Posterior vena cava (tissue), 2 donors: ENCODE measurements at regions not wholly inside any gene's neighbourhood (a gene's known extent, or its start where the extent isn't known, plus 50 kb on each side); places are given as distances from the start of the nearest gene placed in this dataset.
"Not testable (repeated sequence)": the region's sequence is repeated elsewhere in the genome, so short reads cannot be mapped to it uniquely, and the experiment has no call there.

Experiments used
- DNase-seq: peaks from one replicate; pipeline ENCODE4 v3.0.0-alpha.2; 2020; ENCODE audit warnings: low spot score
- intact Hi-C, 2 donors: fragments of 100-400 bp; cut with DNase I; formaldehyde crosslinking; loops; one replicate each; pipeline versions ENCODE4 v1.14.1 to v1.14.2; 2022 to 2023
- donor health status: DM: yes; HTN: yes; CAD: no.
- donor health status: DM: yes; HTN: yes; CAD: no.

GRCh38 chr4:17057035-17057434 lies 158.6 kb upstream of the LDB2 start:
- DNase-seq: no peak
- intact Hi-C loops: no loop called here

- no peak for DNase-seq
- intact Hi-C loops: no loop called here
These were observed 157.3 kb upstream of the LDB2 start for GRCh38 chr4:17055788-17056187.

- intact Hi-C loops: no loop called here
- DNase-seq: no peak
These were observed 147.4 kb upstream of the LDB2 start for GRCh38 chr4:17045866-17046265.

- no peak for DNase-seq
- intact Hi-C loops: no loop called here
These were observed 140.2 kb upstream of the LDB2 start for GRCh38 chr4:17038510-17039176.

GRCh38 chr4:17033768-17034181 lies 135.3 kb upstream of the LDB2 start:
- intact Hi-C loops: no loop called here
- no peak for DNase-seq

GRCh38 chr4:17033025-17033767 lies 134.8 kb upstream of the LDB2 start:
- DNase-seq: no peak
- intact Hi-C loops: no loop called here

- no peak for DNase-seq
These were observed 132.1 kb upstream of the LDB2 start for GRCh38 chr4:17030543-17030942.

GRCh38 chr4:17029964-17030363 lies 131.5 kb upstream of the LDB2 start:
- intact Hi-C loops: no loop called here
- DNase-seq: no peak

More at GRCh38 chr4:17030543-17030942, 132.1 kb upstream of the LDB2 start:
- intact Hi-C loops: no loop called here

GRCh38 chr4:17029432-17029831 lies 131.0 kb upstream of the LDB2 start:
- DNase-seq: no peak
- intact Hi-C loops: no loop called here

- no peak for DNase-seq
- intact Hi-C loops: no loop called here
These were observed 129.1 kb upstream of the LDB2 start for GRCh38 chr4:17027495-17027894.

- DNase-seq: no peak
- intact Hi-C loops: no loop called here
These were observed 126.0 kb upstream of the LDB2 start for GRCh38 chr4:17024425-17024824.

- intact Hi-C loops: no loop called here
- DNase-seq: no peak
These were observed 122.5 kb upstream of the LDB2 start for GRCh38 chr4:17020901-17021300.

GRCh38 chr4:17020451-17020850 lies 122.0 kb upstream of the LDB2 start:
- intact Hi-C loops: no loop called here
- no peak for DNase-seq

- DNase-seq, intact Hi-C loops: not testable (repeated sequence)
These were observed 120.2 kb upstream of the LDB2 start for GRCh38 chr4:17018621-17019020.

- no peak for DNase-seq
- intact Hi-C loops: no loop called here
These were observed 119.6 kb upstream of the LDB2 start for GRCh38 chr4:17018013-17018412.

- intact Hi-C loops: no loop called here
- DNase-seq: no peak
These were observed 115.0 kb upstream of the LDB2 start for GRCh38 chr4:17013382-17014006.

GRCh38 chr4:17012451-17012850 lies 114.0 kb upstream of the LDB2 start:
- no peak for DNase-seq
- intact Hi-C loops: no loop called here

GRCh38 chr4:17010426-17011087 lies 112.1 kb upstream of the LDB2 start:
- DNase-seq: no peak
- intact Hi-C loops: no loop called here

- DNase-seq: no peak
- intact Hi-C loops: no loop called here
These were observed 111.5 kb upstream of the LDB2 start for GRCh38 chr4:17009871-17010367.

- intact Hi-C loops: no loop called here
- DNase-seq: no peak
These were observed 110.4 kb upstream of the LDB2 start for GRCh38 chr4:17008834-17009345.
